H9 (cell line): ENCODE measurements at regions not wholly inside any gene's neighbourhood (a gene's known extent, or its start where the extent isn't known, plus 50 kb on each side); places are given as distances from the start of the nearest gene placed in this dataset.

Source experiments
- DNase-seq: peaks from one replicate; pipeline ENCODE4 v3.0.0-alpha.2; 2017
- H2AFZ ChIP-seq: one replicate; pipeline ENCODE4 v1.6.1; 2013; ENCODE audit warnings: mild to moderate bottlenecking, low read length, control low read depth, moderate library complexity
- H2AK5ac ChIP-seq: 2 replicates; pipeline ENCODE4 v1.6.1; 2013; ENCODE audit warnings: low read length, control low read depth, mixed read lengths; ENCODE audit not compliant: insufficient read length
- H2BK120ac ChIP-seq: one replicate; pipeline ENCODE4 v1.6.1; 2013; ENCODE audit warnings: low read depth, mild to moderate bottlenecking, low read length, control low read depth, inconsistent platforms; ENCODE audit not compliant: poor library complexity, severe bottlenecking
- H2BK12ac ChIP-seq: 2 replicates; pipeline ENCODE4 v1.6.1; 2013; ENCODE audit warnings: low read length, control low read depth, mixed read lengths, low read depth; ENCODE audit not compliant: insufficient read length
- H2BK15ac ChIP-seq: 2 replicates; pipeline ENCODE4 v1.6.1; 2013; ENCODE audit warnings: low read depth, low read length, control low read depth
- H2BK20ac ChIP-seq: one replicate; pipeline ENCODE4 v1.6.1; 2013; ENCODE audit warnings: low read depth, mild to moderate bottlenecking, low read length, control low read depth, inconsistent platforms; ENCODE audit not compliant: poor library complexity, severe bottlenecking
- H2BK5ac ChIP-seq: 2 replicates; pipeline ENCODE4 v1.6.1; 2013; ENCODE audit warnings: low read length, control low read depth, mixed read lengths; ENCODE audit not compliant: insufficient read length
- H3K14ac ChIP-seq: 2 replicates; pipeline ENCODE4 v1.6.1; 2013; ENCODE audit warnings: low read length, control low read depth; ENCODE audit not compliant: insufficient read depth
- H3K18ac ChIP-seq: 2 replicates; pipeline ENCODE4 v1.6.1; 2013; ENCODE audit warnings: low read depth, mild to moderate bottlenecking, mixed read lengths, low read length, control low read depth; ENCODE audit not compliant: insufficient read length
- H3K23ac ChIP-seq: 2 replicates; pipeline ENCODE4 v1.6.1; 2013; ENCODE audit warnings: low read length, control low read depth, mixed read lengths, low read depth; ENCODE audit not compliant: insufficient read length
- H3K23me2 ChIP-seq: 2 replicates; pipeline ENCODE4 v1.6.1; 2013; ENCODE audit warnings: low read depth, mild to moderate bottlenecking, mixed read lengths, low read length, control low read depth; ENCODE audit not compliant: insufficient read length, poor library complexity, severe bottlenecking
- H3K27ac ChIP-seq: 2 replicates; pipeline ENCODE4 v1.5.1; 2013; ENCODE audit warnings: low read length, control low read depth, mixed read lengths, low read depth; ENCODE audit not compliant: insufficient read length
- H3K27me3 ChIP-seq: 2 replicates; pipeline ENCODE4 v1.6.1; 2013; ENCODE audit warnings: low read length, control low read depth, inconsistent platforms; ENCODE audit not compliant: insufficient read depth
- H3K4ac ChIP-seq: 2 replicates; pipeline ENCODE4 v1.6.1; 2013; ENCODE audit warnings: low read depth, mild to moderate bottlenecking, control low read depth, inconsistent platforms, low read length, moderate library complexity
- H3K4me1 ChIP-seq: 2 replicates; pipeline ENCODE4 v1.6.1; 2013; ENCODE audit warnings: low read length, control low read depth, inconsistent platforms; ENCODE audit not compliant: insufficient read depth
- H3K4me2 ChIP-seq: 2 replicates; pipeline ENCODE4 v1.6.1; 2013; ENCODE audit warnings: low read length, control low read depth, mixed read lengths; ENCODE audit not compliant: insufficient read length, insufficient read depth
- H3K56ac ChIP-seq: 2 replicates; pipeline ENCODE4 v1.6.1; 2013; ENCODE audit warnings: low read depth, mild to moderate bottlenecking, mixed read lengths, low read length, control low read depth; ENCODE audit not compliant: insufficient read length
- H3K79me1 ChIP-seq: 2 replicates; pipeline ENCODE4 v1.6.1; 2013; ENCODE audit warnings: low read depth, mild to moderate bottlenecking, moderate library complexity, low read length, control low read depth, inconsistent platforms; ENCODE audit not compliant: insufficient read depth, poor library complexity, severe bottlenecking
- H3K79me2 ChIP-seq: 2 replicates; pipeline ENCODE4 v1.6.1; 2013; ENCODE audit warnings: low read length, control low read depth, inconsistent platforms; ENCODE audit not compliant: insufficient read depth
- H3K9ac ChIP-seq: 2 replicates; pipeline ENCODE4 v1.6.1; 2013; ENCODE audit warnings: low read length, control low read depth, mixed read lengths; ENCODE audit not compliant: insufficient read length; ENCODE audit errors: extremely low read depth
- H3K9me3 ChIP-seq: one replicate; pipeline ENCODE4 v1.6.1; 2013; ENCODE audit warnings: low read depth, low read length, inconsistent platforms; ENCODE audit not compliant: control insufficient read depth
- H3T11ph ChIP-seq: one replicate; pipeline ENCODE4 v1.6.1; 2013; ENCODE audit warnings: mild to moderate bottlenecking, low read length, control low read depth, inconsistent platforms
- H4K20me1 ChIP-seq: one replicate; pipeline ENCODE4 v1.6.1; 2013; ENCODE audit not compliant: control insufficient read depth, insufficient read length, insufficient read depth
- H4K5ac ChIP-seq: 2 replicates; pipeline ENCODE4 v1.6.1; 2013; ENCODE audit warnings: low read depth, mild to moderate bottlenecking, mixed read lengths, low read length, control low read depth; ENCODE audit not compliant: insufficient read length
- H4K8ac ChIP-seq: replicated peaks from 2 replicates; pipeline ENCODE4 v1.6.1; 2013; ENCODE audit warnings: low read length, control low read depth, mixed read lengths, low read depth; ENCODE audit not compliant: insufficient read length
- H4K91ac ChIP-seq: 2 replicates; pipeline ENCODE4 v1.6.1; 2013; ENCODE audit warnings: low read depth, mild to moderate bottlenecking, moderate library complexity, mixed read lengths, low read length, control low read depth; ENCODE audit not compliant: insufficient read length
- H3K27ac Mint-ChIP-seq, 3 experiments: 2 replicates in 2 of 3; 3 replicates in 1 of 3; pipeline ENCODE4 v1.8.0; 2020 to 2021; ENCODE audit warnings: mixed read lengths in 3 of 3, mild to moderate bottlenecking in 1 of 3, moderate library complexity in 1 of 3
- H3K27me3 Mint-ChIP-seq: 2 replicates; pipeline ENCODE4 v1.8.0; 2021; ENCODE audit warnings: low read depth, mild to moderate bottlenecking, moderate library complexity, mixed read lengths
- H3K36me3 Mint-ChIP-seq, 3 experiments: 2 replicates in 2 of 3; 3 replicates in 1 of 3; pipeline ENCODE4 v1.8.0; 2020 to 2021; ENCODE audit warnings: low read depth in 3 of 3, mixed read lengths in 3 of 3; ENCODE audit not compliant: insufficient read depth in 1 of 3
- H3K4me1 Mint-ChIP-seq, 2 experiments: 2 replicates each; pipeline ENCODE4 v1.8.0; 2020; ENCODE audit warnings: mixed read lengths in 2 of 2
- H3K4me3 Mint-ChIP-seq, 2 experiments: 2 replicates in 1 of 2; 3 replicates in 1 of 2; pipeline ENCODE4 v1.8.0; 2020 to 2021; ENCODE audit warnings: mild to moderate bottlenecking in 2 of 2, mixed read lengths in 2 of 2, moderate library complexity in 1 of 2
- H3K9me3 Mint-ChIP-seq, 2 experiments: 2 replicates in 1 of 2; 3 replicates in 1 of 2; pipeline ENCODE4 v1.8.0; 2020; ENCODE audit warnings: mild to moderate bottlenecking in 2 of 2, mixed read lengths in 2 of 2, moderate library complexity in 1 of 2
- WGBS: extraction: QIAGEN DNeasy Blood & Tissue Kit; methylation state at CpG from one replicate; pipeline ENCODE4 v1.1.7; 2013; ENCODE audit warnings: missing lambda C conversion rate, low lambda C conversion rate, mixed read lengths; ENCODE audit not compliant: insufficient read length; ENCODE audit errors: extremely low coverage; 5-methylcytosine and 5-hydroxymethylcytosine counted together
- TF ChIP-seq, protein P1 (sequence below): fragments of 200-600 bp; sonication (generic); conservative IDR thresholded peaks from 3 replicates; pipeline ENCODE4 v1.8.0; 2021; ENCODE audit warnings: antibody characterized with exemption, mild to moderate bottlenecking

DNA sequence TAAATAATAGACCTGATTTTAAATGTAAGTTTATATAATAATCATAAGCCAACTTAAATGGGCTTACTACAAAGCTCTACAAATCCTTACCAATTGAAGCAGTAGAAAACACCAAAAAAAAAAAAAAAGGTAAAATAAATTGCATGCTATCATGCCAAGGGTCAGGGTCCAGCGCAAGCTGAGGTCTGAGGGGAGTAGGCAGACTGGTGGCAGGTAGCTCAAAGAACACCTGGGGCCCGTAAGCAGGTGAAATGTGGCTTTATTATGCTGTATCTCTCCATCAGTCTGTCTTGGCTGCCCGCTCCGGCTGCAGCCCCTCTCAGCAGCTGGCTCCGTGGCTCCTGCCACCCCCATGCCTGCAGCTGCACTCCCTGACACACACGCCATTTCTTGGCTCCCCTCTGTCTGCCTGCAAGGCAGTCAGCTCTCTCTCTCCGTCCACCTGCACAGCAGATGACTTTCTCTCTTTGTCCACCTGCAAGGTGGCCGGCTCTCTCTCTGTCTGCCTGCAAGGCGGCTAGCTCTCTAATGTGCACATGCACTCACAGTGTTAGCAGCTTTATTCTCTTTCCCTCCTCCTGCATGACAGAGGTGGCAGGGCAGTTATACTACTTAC lies 209.4 kb upstream of the UGT8 start:
- Histone ChIP-seq H2BK5ac (no peak overlapping the region), H2BK20ac (no peak overlapping the region), H3K4ac (no peak overlapping the region), H4K8ac (no peak overlapping the region), H3K23me2 (no peaks in the 10 kb centered on the region), H3K27me3 (no peaks in the 10 kb centered on the region), H3K9me3 (no peaks in the 10 kb centered on the region), H3T11ph (no peak overlapping the region), H3K14ac (no peak overlapping the region; the same call in 1 of the 2 replicates), H2BK15ac (no peak overlapping the region), H4K5ac (no peak overlapping the region), H3K18ac (no peak overlapping the region), H3K79me2 (no peaks in the 10 kb centered on the region), H2BK120ac (no peak overlapping the region), H3K79me1 (no peaks in the 10 kb centered on the region), H2AFZ (no peak overlapping the region), H4K20me1 (no peaks in the 10 kb centered on the region), H3K4me2 (no peak overlapping the region), H3K23ac (no peak overlapping the region), H4K91ac (no peak overlapping the region), H2AK5ac (no peak overlapping the region), H2BK12ac (no peak overlapping the region), H3K56ac (no peak overlapping the region), H3K27ac (no peak overlapping the region), H3K9ac (no peak overlapping the region), H3K4me1 (peaks cover 3% of the 10 kb centered on the region; the same call in 1 of the 2 replicates)
- Mint-ChIP-seq H3K4me1 (peaks cover 4 to 18% of the 10 kb centered on the region in 2 experiments), H3K4me3 (no peak overlapping the region), H3K27me3 (no peaks in the 10 kb centered on the region), H3K36me3 (no peaks in the 10 kb centered on the region; a peak in 2 of 7 replicates), H3K9me3 (peaks cover 0 to 3% of the 10 kb centered on the region in 2 experiments; a peak in 1 of 5 replicates), H3K27ac (peak overlapping the region in 1 of 3 experiments; percentile 81; a peak in 3 of 7 replicates)
- TF ChIP-seq, protein P1, sequence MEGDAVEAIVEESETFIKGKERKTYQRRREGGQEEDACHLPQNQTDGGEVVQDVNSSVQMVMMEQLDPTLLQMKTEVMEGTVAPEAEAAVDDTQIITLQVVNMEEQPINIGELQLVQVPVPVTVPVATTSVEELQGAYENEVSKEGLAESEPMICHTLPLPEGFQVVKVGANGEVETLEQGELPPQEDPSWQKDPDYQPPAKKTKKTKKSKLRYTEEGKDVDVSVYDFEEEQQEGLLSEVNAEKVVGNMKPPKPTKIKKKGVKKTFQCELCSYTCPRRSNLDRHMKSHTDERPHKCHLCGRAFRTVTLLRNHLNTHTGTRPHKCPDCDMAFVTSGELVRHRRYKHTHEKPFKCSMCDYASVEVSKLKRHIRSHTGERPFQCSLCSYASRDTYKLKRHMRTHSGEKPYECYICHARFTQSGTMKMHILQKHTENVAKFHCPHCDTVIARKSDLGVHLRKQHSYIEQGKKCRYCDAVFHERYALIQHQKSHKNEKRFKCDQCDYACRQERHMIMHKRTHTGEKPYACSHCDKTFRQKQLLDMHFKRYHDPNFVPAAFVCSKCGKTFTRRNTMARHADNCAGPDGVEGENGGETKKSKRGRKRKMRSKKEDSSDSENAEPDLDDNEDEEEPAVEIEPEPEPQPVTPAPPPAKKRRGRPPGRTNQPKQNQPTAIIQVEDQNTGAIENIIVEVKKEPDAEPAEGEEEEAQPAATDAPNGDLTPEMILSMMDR, result no peak
- DNase-seq, result no peak
- WGBS, result no CpG with 5 or more reads among the region's 9 CpGs
